ENCODE measurements at regions not wholly inside any gene's neighbourhood (a gene's known extent, or its start where the extent isn't known, plus 50 kb on each side); places are given as distances from the start of the nearest gene placed in this dataset.
"Not testable (repeated sequence)": the region's sequence is repeated elsewhere in the genome, so short reads cannot be mapped to it uniquely, and the experiment has no call there.

DNA sequence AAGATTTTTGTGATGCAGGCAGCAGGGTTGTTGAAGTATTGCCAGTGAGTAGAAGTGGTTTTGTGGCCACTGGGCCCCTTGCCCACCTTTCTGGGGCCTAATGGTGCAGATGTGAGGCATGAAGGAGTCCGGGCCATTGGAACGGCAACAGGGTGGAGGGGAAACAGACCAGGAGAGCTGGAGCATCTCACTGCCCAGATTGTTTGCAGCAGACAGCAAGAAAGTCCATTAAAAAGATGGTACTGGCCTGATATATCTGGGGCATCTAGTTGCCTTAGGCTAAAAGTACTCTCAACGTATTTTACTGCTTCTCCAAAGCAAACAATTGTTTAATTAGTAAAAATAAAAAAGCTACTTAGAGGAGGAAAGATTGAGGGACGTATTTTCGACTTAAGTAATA is 298.4 kb downstream of the SATB1 start:
- no peak for DNase-seq (ENCODE audit: low read depth)

DNA sequence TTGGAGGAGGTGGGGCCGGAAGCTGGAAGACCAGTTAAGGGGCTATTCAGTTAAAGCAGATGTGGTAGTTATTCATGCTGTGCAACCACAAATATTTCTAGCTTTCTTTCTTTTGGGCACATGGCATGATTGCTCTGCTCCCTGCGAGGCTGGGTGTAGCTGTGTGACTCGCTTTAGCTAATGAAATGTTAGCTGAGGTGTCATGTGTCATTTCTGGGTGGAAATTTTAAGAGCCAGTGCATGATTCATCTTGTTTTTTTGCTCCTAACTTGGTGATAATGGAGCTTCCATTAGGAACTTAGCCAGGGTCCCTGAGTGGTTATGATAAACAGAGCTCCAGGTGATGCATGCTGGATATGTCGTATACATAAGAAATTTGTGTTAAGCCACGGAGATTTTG is 300.6 kb downstream of the SATB1 start:
- peak; percentile 88 for DNase-seq (ENCODE audit: low read depth)

DNA sequence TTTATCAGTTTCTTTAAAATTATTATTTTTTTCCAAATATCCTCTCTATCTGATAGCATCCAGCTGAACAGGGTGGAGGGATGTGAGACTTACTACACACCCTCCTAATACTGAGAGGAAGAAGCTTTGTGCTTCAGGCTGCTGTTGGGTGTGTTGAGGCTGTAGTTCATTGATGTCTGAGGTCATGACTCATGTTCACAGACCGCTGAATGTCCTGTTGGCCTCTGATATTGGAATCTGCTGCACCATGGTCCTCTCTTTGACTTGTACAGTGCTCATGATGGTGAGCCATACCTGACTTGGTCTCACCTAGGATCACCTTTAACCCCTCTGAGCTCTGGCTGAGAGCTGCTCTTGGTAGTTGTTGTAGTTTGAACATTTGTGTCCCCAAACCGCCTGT is 302.9 kb downstream of the SATB1 start:
- DNase-seq (ENCODE audit: low read depth), result peak; percentile 71

- DNase-seq (ENCODE audit: low read depth), result no peak
Measured at GRCh38 chr3:18121020-18121419, 304.1 kb downstream of the SATB1 start.

DNA sequence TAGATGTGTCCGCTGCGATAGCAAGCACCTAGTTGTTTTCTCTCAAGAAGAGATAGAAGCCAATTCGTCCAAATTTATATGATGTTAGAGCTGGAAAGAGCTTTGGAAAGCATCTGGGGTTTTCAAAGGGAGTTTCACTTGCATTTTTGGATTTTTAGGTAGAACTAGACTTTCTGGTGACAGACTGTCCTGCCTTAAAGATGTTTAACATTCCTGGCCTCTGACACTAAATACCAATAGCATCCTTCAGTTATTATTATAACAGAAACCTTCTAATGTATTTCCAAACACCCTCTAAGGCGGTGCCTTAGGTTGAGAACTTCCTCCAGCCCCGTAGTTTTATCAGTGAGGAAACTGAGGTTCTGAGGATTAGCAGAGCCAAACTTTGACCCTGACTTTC is 305.3 kb downstream of the SATB1 start:
- no peak for DNase-seq (ENCODE audit: low read depth)

DNA sequence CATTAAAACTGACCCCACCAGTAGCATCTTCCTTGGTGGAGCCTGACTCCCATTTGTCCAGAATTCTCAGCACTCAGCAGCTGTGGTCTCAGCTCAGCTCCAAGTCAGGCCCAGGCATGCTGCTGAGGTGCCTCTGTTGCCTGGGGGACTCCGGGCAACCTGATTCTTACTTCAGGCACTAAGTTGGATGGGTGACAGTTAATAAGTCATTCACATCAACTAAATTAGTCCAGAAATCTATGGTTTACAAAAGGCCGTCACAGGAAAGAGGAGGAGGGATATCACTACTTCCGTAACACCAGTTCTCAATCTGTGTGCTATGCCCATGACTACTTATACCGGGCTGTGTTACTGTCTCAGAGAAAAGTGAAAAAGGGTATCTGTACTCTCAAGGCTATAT is 310.2 kb downstream of the SATB1 start:
- no peak for DNase-seq (ENCODE audit: low read depth)

DNA sequence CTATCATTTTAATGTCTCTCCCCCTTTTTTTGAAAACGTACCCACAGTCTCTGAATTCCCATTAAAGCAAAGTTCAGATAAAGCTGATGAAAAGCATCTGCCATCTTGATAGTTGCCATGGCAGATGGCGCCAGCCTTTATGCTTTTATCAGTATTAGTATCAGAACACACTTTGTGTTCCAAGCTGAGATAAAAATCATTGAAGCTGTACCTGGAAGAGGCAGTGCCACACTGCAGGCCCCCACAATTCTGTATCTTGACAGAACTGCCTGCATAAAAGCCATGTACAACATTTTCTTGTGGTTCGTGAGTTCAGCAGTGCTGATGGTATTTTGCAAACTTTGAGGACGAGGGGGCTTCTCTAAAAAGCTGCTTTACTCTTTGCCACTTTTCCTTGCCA is 311.7 kb downstream of the SATB1 start:
- no peak for DNase-seq (ENCODE audit: low read depth)

DNA sequence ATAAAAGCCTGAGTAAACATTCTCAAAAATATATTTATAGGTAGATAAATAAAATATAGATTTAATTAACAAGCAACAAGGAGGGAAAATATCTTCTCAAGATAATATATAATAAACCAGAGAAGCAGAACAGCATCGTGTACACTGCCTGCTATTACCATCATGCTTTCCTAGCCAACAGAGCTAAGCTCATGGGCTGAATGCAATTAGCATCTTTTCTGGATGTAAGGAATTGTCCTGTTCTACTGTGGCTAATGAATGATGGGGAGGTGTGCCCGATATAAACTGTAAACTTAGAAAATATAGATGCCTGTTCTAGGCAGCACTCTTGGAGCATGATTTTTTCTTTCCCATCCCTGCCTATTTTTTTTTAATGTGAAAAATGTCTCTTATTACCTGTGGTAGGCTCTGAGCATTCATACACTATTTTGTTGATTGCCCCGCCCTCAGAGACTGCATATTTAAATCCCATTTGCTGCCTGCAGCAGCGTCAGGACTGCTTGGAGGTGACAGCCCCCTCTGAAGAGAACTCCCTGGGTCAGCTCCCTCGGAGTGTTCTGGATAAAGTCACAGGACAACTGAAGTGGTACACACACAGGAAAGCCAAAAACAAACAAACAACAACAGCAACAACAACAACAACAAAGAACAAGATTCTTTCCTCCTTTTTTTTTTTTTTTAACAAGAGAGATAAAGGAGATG is 312.3 kb downstream of the SATB1 start:
- DNase-seq (ENCODE audit: low read depth), result no peak

DNA sequence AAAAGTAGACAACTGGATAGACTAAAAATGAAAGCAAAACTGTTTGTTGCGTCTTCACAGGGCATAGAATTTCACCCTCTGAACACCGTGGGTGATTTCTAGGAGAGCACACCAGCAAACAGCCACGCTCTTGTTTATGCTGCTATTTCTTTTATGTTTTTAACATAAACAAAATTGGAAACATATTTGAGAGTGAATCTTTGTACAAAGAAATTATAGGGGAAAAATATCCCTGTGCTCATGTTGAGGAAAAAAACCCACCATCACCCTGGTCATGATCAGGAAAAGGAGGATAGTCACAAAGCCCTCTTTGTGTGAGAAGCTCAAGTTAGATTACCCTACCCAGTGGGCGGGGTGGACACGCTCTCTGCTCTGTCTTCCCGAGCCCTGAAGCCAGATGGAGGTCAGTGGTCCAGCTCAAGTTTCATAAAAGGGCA is 313.3 kb downstream of the SATB1 start:
- no peak for DNase-seq (ENCODE audit: low read depth)

DNA sequence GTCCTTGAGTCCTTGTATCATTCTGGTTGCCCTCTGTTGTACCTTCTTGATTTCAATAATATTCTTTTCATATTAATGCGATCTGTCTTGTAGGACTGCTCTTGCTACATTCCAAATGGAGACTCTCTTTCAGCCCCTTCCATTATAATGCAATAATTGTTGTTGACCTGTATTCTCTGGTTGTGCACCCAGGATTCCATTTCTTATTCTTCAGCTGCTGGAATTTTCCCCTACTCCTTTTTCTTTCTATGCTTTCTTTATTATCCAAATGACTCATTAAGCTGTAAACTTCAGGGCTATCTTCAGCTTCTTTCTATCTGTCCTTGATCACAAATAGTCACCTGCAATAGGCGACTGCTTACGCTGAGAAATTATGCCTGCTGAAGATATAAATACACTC is 321.5 kb downstream of the SATB1 start:
- no peak for DNase-seq (ENCODE audit: low read depth)

DNA sequence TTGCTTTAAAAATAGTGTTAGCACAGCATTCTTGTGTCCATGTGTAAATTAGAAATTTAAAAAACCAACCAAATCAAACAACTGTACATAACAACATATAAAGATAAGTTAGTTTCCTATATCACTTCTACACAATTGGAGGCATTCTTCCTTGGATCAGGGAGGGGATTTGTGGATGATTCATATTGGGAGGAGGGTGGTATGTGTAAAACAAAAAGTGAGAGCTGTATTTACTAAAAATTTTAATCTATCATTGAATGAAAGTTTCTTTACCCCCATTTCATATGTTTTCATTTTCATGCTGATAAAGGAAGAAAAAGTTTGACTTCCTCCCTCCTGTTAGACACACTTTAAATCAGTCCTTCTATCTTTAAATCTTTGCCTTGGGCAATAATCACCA is 325.0 kb downstream of the SATB1 start:
- DNase-seq (ENCODE audit: low read depth), result no peak

DNA sequence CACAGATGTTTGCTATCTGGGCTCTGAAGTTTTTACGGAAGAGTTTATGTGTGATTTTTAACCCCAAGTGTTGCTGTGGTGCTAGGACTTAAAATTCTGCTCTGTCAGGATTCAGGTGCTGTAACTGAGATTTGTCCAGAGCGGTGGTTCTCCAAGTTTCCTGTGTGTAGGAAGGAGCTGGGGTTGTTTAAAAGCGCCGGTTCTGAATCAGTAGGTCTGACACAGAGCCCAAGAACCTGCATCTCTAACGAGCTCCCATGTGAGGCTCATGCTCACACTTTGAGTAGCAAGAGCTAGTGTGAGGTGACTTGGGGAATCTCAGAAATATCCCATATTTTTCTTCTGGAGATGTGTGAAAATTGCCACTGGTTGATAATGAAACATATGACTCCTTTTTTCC is 325.5 kb downstream of the SATB1 start:
- peak; percentile 66 for DNase-seq (ENCODE audit: low read depth)

DNA sequence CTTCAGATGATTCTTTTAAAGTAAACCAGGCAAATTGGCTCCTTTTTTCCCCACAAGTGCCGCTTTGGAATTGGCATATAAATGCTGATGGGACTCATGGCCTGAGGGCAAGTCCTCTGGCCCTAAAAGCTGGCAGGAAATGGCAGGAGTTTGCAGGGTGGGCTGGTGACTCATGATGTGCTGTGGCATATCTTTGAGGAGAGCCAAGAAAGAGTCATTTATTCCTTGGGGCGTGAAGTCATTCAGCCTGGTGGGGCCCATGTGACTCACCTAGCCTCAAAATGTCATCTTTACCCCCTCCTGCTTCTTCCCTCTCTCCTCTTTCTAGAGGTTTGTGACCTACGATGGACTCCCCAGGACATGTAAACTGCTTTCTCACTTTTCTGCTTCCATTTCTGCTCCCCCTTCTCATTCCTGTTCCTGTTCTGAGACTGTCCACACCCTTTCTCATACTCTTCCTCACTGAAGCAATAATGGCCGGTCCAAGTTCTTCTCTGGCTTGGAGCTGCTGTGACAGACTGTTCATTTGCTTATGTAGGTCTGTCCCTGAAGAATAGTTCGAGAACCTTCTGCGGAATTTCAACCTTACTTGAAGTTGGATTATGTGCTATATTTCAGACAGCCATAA is 326.1 kb downstream of the SATB1 start:
- DNase-seq (ENCODE audit: low read depth), result peak; percentile 97

GRCh38 chr3:18097989-18098388 is 327.1 kb downstream of the SATB1 start:
- DNase-seq (ENCODE audit: low read depth), result no peak

GRCh38 chr3:18097473-18097872 is 327.7 kb downstream of the SATB1 start:
- no peak for DNase-seq (ENCODE audit: low read depth)

- DNase-seq (ENCODE audit: low read depth), result no peak
Measured at GRCh38 chr3:18092726-18093125, 332.4 kb downstream of the SATB1 start.

- no peak for DNase-seq (ENCODE audit: low read depth)
Measured at GRCh38 chr3:18090377-18090776, 334.8 kb downstream of the SATB1 start.

DNA sequence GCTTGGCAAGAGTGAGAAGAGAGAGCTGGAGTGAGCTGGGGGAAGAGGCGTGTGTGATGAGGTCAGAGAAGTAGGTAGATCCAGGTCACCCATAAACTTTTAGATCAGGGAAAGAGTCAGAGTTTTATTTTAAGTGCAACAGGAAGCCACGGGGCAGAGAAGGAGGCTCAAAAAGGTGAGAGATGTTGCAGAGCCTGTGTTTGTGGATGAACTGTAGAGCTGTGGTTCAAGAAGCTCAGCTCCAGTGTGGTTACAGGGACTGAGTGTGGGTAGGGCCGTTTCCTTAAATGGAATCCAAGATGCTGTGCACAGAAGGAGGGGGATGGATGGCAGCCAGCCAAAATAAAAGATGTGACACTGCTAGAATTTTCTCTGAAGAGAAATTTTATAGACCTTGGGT is 337.2 kb downstream of the SATB1 start:
- DNase-seq (ENCODE audit: low read depth), result no peak

DNA sequence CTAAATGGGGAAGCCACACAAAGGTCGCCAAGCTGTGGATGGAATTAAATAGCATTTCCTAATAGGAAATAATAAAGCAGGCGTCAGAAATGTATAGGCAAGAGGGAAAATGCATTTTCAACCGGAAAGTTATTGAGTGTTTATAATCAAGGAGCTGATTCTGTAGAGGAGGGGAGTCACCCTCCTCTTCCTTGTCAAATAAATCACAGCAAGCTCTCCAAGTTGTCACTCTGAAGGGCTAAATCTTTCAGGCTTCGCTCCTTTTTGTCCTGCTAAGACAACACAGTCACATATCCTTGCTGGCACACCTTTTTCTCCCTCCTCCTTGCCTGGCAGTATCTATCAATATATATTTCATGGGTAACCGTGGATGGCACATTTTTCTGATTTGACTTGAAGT is 338.4 kb downstream of the SATB1 start:
- no peak for DNase-seq (ENCODE audit: low read depth)

DNA sequence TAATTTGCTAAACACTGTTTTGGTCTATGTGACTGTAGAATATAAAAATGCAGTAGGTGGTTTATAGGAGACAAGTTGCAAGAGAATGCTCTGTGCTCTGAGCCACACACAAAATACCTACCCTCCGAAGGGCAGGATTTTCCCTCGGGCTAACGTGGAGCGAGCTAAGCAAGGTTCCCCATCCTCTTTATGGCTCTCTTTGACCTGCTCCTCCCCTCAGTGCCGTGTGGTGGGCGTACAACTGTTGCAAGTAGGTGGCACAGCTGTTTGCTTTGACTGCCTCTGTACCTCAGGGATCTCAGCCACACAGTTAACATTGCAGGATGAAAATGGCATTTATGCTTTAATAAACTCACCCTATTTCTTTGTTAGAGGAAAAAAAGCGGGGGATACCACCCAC is 339.1 kb downstream of the SATB1 start:
- DNase-seq (ENCODE audit: low read depth), result no peak

DNA sequence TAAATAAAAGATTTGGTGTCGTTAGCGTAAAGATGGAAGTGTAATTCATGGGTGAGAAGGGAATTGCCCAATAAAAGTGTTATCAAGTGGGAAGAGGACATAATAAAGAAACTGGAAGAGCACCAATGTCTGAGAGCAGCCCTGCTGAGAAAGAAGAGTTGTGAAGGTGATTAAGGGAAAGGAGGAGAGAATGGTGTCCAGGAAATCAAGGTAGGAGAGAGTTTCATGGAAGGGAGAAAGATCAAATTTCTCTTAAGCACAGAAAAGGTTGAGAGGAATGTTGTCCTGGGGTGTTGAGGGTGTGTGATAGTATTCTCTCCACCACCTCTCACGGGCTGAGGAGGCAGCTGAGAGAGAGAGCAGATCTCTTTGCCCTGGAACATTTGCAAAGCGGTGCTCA is 339.7 kb downstream of the SATB1 start:
- DNase-seq (ENCODE audit: low read depth), result no peak

GRCh38 chr3:18083273-18083590 is 340.8 kb upstream of the TBC1D5 start:
- not testable (repeated sequence) for DNase-seq (ENCODE audit: low read depth)

DNA sequence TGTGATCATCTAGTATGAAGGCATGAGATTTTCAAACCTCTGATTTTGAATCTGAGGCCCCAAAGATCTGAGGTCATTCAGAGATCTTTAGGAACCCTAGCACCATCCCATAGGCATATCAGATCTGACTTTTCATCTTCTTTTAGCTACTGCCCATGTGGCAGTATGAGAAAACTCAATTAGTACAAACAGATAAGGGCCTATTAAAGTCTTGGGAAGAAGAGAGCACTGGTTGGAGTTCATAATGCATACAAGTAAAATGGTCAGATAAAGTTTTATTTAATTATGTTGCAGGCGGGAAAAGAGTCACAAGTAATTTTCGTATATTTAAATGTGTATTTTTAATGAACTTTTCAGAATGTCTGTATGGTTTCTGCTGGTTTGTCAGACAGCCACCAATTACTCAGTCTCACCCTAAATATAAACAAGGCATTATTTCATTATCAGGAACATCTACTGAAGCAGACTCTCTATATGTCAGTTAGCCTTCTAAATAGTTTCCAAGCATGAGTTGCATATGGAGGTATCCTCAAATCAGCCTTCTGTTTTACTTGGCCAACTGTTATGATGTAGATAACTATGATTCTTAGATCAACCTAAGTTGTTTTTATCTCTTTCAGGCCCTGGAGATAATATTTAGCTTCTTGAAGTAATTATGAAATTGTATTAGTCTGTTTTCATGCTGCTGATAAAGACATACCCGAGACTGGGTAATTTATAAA is 340.3 kb upstream of the TBC1D5 start:
- DNase-seq (ENCODE audit: low read depth), result no peak

Measured in renal cortical epithelial cell (primary cell).